Naive B cell (primary cell): ENCODE measurements at regions not wholly inside any gene's neighbourhood (a gene's known extent, or its start where the extent isn't known, plus 50 kb on each side); places are given as distances from the start of the nearest gene placed in this dataset.
"Not testable (repeated sequence)": the region's sequence is repeated elsewhere in the genome, so short reads cannot be mapped to it uniquely, and the experiment has no call there.

Experiments used
- ATAC-seq, 2 donors: fragments of 150-1000 bp; cut with Tn5 transposase; 2 replicates each; pipeline ENCODE4 v1.10.0; 2021; ENCODE audit warnings: low read depth in 2 of 2, mild to moderate bottlenecking in 2 of 2, moderate library complexity in 2 of 2
- DNase-seq: peaks from one replicate; pipeline ENCODE4 v3.0.0; 2022
- H3K27ac Mint-ChIP-seq, 6 donors: one replicate each; pipeline ENCODE4 v1.8.0; 2020 to 2022; ENCODE audit warnings: mild to moderate bottlenecking in 6 of 6, mixed read lengths in 6 of 6, moderate library complexity in 5 of 6, inconsistent platforms in 2 of 6
- H3K27me3 Mint-ChIP-seq, 3 donors: one replicate each; pipeline ENCODE4 v1.8.0; 2021 to 2022; ENCODE audit warnings: mixed read lengths in 3 of 3, mild to moderate bottlenecking in 1 of 3
- H3K36me3 Mint-ChIP-seq, 2 donors: one replicate each; pipeline ENCODE4 v1.8.0; 2020 to 2022; ENCODE audit warnings: mixed read lengths in 2 of 2, inconsistent platforms in 1 of 2, mild to moderate bottlenecking in 1 of 2
- H3K4me1 Mint-ChIP-seq, 3 donors: one replicate each; pipeline ENCODE4 v1.8.0; 2020 to 2022; ENCODE audit warnings: mixed read lengths in 3 of 3, inconsistent platforms in 1 of 3, mild to moderate bottlenecking in 1 of 3, moderate library complexity in 1 of 3
- H3K4me3 Mint-ChIP-seq, 8 donors: one replicate each; pipeline ENCODE4 v1.8.0; 2020 to 2022; ENCODE audit warnings: mild to moderate bottlenecking in 8 of 8, mixed read lengths in 8 of 8, moderate library complexity in 8 of 8, inconsistent platforms in 2 of 8
- H3K9me3 Mint-ChIP-seq, 7 donors: one replicate each; pipeline ENCODE4 v1.8.0; 2020 to 2022; ENCODE audit warnings: mixed read lengths in 7 of 7, mild to moderate bottlenecking in 5 of 7, inconsistent platforms in 2 of 7, moderate library complexity in 1 of 7

- Mint-ChIP-seq H3K27ac (no peak overlapping the region), H3K4me1 (peaks cover 0 to 1% (median 0%) of the 10 kb centered on the region in 3 donors), H3K4me3 (peak overlapping the region in 1 of 8 donors; percentile 54), H3K27me3 (peaks cover 0 to 4% (median 0%) of the 10 kb centered on the region in 3 donors), H3K36me3 (no peaks in the 10 kb centered on the region), H3K9me3 (peaks cover 0 to 8% (median 0%) of the 10 kb centered on the region in 7 donors)
- DNase-seq: no peak
- no peak for ATAC-seq
These were observed 1004.9 kb downstream of the KCNMA1 start for GRCh38 chr10:76632767-76633051.

GRCh38 chr10:76631884-76632766, 1005.5 kb downstream of the KCNMA1 start:
- peaks cover 0 to 4% (median 0%) of the 10 kb centered on the region in 3 donors for H3K27me3 Mint-ChIP-seq
- H3K4me3 Mint-ChIP-seq: peak overlapping the region in 1 of 8 donors; percentile 54
- DNase-seq (no peak), ATAC-seq (no peak)
- H3K36me3 Mint-ChIP-seq: no peaks in the 10 kb centered on the region
- peaks cover 0 to 9% (median 0%) of the 10 kb centered on the region in 7 donors for H3K9me3 Mint-ChIP-seq
- H3K27ac Mint-ChIP-seq: no peak overlapping the region
- peaks cover 0 to 1% (median 0%) of the 10 kb centered on the region in 3 donors for H3K4me1 Mint-ChIP-seq

GRCh38 chr10:76631036-76631670, 1006.5 kb downstream of the KCNMA1 start:
- peaks cover 0 to 4% (median 0%) of the 10 kb centered on the region in 3 donors for H3K27me3 Mint-ChIP-seq
- no peak overlapping the region for H3K4me3 Mint-ChIP-seq
- ATAC-seq: no peak
- peaks cover 0 to 9% (median 0%) of the 10 kb centered on the region in 7 donors for H3K9me3 Mint-ChIP-seq
- DNase-seq: no peak
- H3K27ac Mint-ChIP-seq: no peak overlapping the region
- H3K36me3 Mint-ChIP-seq: no peaks in the 10 kb centered on the region
- peaks cover 0 to 1% (median 0%) of the 10 kb centered on the region in 3 donors for H3K4me1 Mint-ChIP-seq

- no peak for DNase-seq
- no peak for ATAC-seq
- Mint-ChIP-seq H3K4me3 (no peak overlapping the region), H3K9me3 (peaks cover 0 to 5% (median 0%) of the 10 kb centered on the region in 7 donors), H3K4me1 (peaks cover 0 to 1% (median 0%) of the 10 kb centered on the region in 3 donors), H3K36me3 (no peaks in the 10 kb centered on the region), H3K27me3 (peaks cover 0 to 4% (median 0%) of the 10 kb centered on the region in 3 donors), H3K27ac (no peak overlapping the region)
These were observed 1008.8 kb downstream of the KCNMA1 start for GRCh38 chr10:76628801-76629200.

GRCh38 chr10:76626386-76626785, 1011.2 kb downstream of the KCNMA1 start:
- no peak overlapping the region for H3K4me3 Mint-ChIP-seq
- ATAC-seq: no peak
- H3K36me3 Mint-ChIP-seq: no peaks in the 10 kb centered on the region
- peaks cover 0 to 5% (median 0%) of the 10 kb centered on the region in 7 donors for H3K9me3 Mint-ChIP-seq
- no peaks in the 10 kb centered on the region for H3K4me1 Mint-ChIP-seq
- no peak overlapping the region for H3K27ac Mint-ChIP-seq
- H3K27me3 Mint-ChIP-seq: no peaks in the 10 kb centered on the region
- no peak for DNase-seq

- Mint-ChIP-seq H3K36me3 (no peaks in the 10 kb centered on the region), H3K4me1 (no peaks in the 10 kb centered on the region), H3K27me3 (no peaks in the 10 kb centered on the region), H3K4me3 (no peak overlapping the region), H3K9me3 (peaks cover 2 to 15% (median 7%) of the 10 kb centered on the region in 7 donors), H3K27ac (no peak overlapping the region)
- DNase-seq: no peak
- ATAC-seq: no peak
These were observed 1013.1 kb downstream of the KCNMA1 start for GRCh38 chr10:76624470-76624869.

GRCh38 chr10:76621886-76622620, 1015.6 kb downstream of the KCNMA1 start:
- no peak overlapping the region for H3K4me3 Mint-ChIP-seq
- H3K9me3 Mint-ChIP-seq: peaks cover 2 to 20% (median 9%) of the 10 kb centered on the region in 7 donors
- H3K36me3 Mint-ChIP-seq: no peaks in the 10 kb centered on the region
- no peaks in the 10 kb centered on the region for H3K27me3 Mint-ChIP-seq
- no peaks in the 10 kb centered on the region for H3K4me1 Mint-ChIP-seq
- no peak overlapping the region for H3K27ac Mint-ChIP-seq
- no peak for DNase-seq
- no peak for ATAC-seq

- ATAC-seq (no peak), DNase-seq (no peak)
These were observed 1019.0 kb downstream of the KCNMA1 start for GRCh38 chr10:76618641-76619040.

GRCh38 chr10:76618171-76618570, 1019.4 kb downstream of the KCNMA1 start:
- Mint-ChIP-seq H3K36me3 (no peaks in the 10 kb centered on the region), H3K4me3 (no peak overlapping the region), H3K27me3 (no peaks in the 10 kb centered on the region), H3K9me3 (peaks cover 3 to 20% (median 10%) of the 10 kb centered on the region in 7 donors), H3K4me1 (no peaks in the 10 kb centered on the region), H3K27ac (peak overlapping the region in 1 of 6 donors; percentile 27)
- DNase-seq (no peak), ATAC-seq (no peak)

More at GRCh38 chr10:76618641-76619040, 1019.0 kb downstream of the KCNMA1 start:
- Mint-ChIP-seq H3K27me3 (no peaks in the 10 kb centered on the region), H3K27ac (no peak overlapping the region), H3K36me3 (no peaks in the 10 kb centered on the region), H3K9me3 (peaks cover 3 to 20% (median 10%) of the 10 kb centered on the region in 7 donors), H3K4me3 (no peak overlapping the region), H3K4me1 (no peaks in the 10 kb centered on the region)

- not testable (repeated sequence) for H3K27me3 Mint-ChIP-seq, H3K4me1 Mint-ChIP-seq, H3K27ac Mint-ChIP-seq, ATAC-seq, H3K36me3 Mint-ChIP-seq, DNase-seq, H3K4me3 Mint-ChIP-seq
- H3K9me3 Mint-ChIP-seq: peaks cover 3 to 20% (median 11%) of the 10 kb centered on the region in 7 donors
These were observed 1020.9 kb downstream of the KCNMA1 start for GRCh38 chr10:76616666-76617065.

GRCh38 chr10:76615049-76615448, 1022.6 kb downstream of the KCNMA1 start:
- no peak for ATAC-seq
- no peaks in the 10 kb centered on the region for H3K27me3 Mint-ChIP-seq
- no peaks in the 10 kb centered on the region for H3K36me3 Mint-ChIP-seq
- no peaks in the 10 kb centered on the region for H3K4me1 Mint-ChIP-seq
- no peak overlapping the region for H3K27ac Mint-ChIP-seq
- H3K4me3 Mint-ChIP-seq: peak overlapping the region in 1 of 8 donors; percentile 37
- H3K9me3 Mint-ChIP-seq: peaks cover 0 to 11% (median 9%) of the 10 kb centered on the region in 7 donors
- no peak for DNase-seq
